GM23338 (cell line): ENCODE measurements at regions not wholly inside any gene's neighbourhood (a gene's known extent, or its start where the extent isn't known, plus 50 kb on each side); places are given as distances from the start of the nearest gene placed in this dataset.
"Not testable (repeated sequence)": the region's sequence is repeated elsewhere in the genome, so short reads cannot be mapped to it uniquely, and the experiment has no call there.

Experiments used
- CREB1 ChIP-seq: fragments of 250-450 bp; sonication (Bioruptor Pico); IDR thresholded peaks from 2 replicates; pipeline ENCODE4 v1.5.0; 2020; ENCODE audit warnings: low read depth, mild to moderate bottlenecking, moderate library complexity
- CTCF ChIP-seq, 2 experiments: fragments of 200-600 bp in 1 of 2; sonication (generic) in 1 of 2; conservative IDR thresholded peaks; 2 replicates each; pipeline versions ENCODE4 v1.5.1 to v1.6.1; 2016 to 2017; ENCODE audit warnings: antibody characterized with exemption in 2 of 2, low read depth in 2 of 2, mild to moderate bottlenecking in 2 of 2, moderate library complexity in 1 of 2
- ETS1 ChIP-seq: IDR thresholded peaks from 2 replicates; pipeline ENCODE4 v1.6.1; 2016; ENCODE audit warnings: antibody characterized with exemption
- EZH2 ChIP-seq: fragments of 200-600 bp; sonication (generic); IDR thresholded peaks from one replicate; pipeline ENCODE4 v1.8.0; 2017; ENCODE audit warnings: antibody characterized with exemption, mild to moderate bottlenecking, low read depth; ENCODE audit not compliant: unreplicated experiment
- EZH2phosphoT487 ChIP-seq: fragments of 200-600 bp; sonication (generic); IDR thresholded peaks from one replicate; pipeline ENCODE4 v1.8.1; 2018; ENCODE audit warnings: antibody characterized with exemption; ENCODE audit not compliant: unreplicated experiment
- JUNB ChIP-seq: IDR thresholded peaks from one replicate; pipeline ENCODE4 v1.6.1; 2016; ENCODE audit warnings: antibody characterized with exemption; ENCODE audit not compliant: unreplicated experiment
- NANOG ChIP-seq: IDR thresholded peaks from 2 replicates; pipeline ENCODE4 v1.6.1; 2016; ENCODE audit warnings: antibody characterized with exemption, borderline replicate concordance
- POLR2AphosphoS5 ChIP-seq: IDR thresholded peaks from 2 replicates; pipeline ENCODE4 v1.6.1; 2016; ENCODE audit warnings: antibody characterized with exemption, low read depth
- ZNF331 ChIP-seq: fragments of 250-450 bp; sonication (Bioruptor Pico); IDR thresholded peaks from 2 replicates; pipeline ENCODE4 v1.5.0; 2020; ENCODE audit warnings: low read depth, mild to moderate bottlenecking, moderate library complexity
- TF ChIP-seq, protein P1 (sequence below): IDR thresholded peaks from one replicate; pipeline ENCODE4 v1.6.1; 2018; ENCODE audit warnings: antibody characterized with exemption; ENCODE audit not compliant: unreplicated experiment

- not testable (repeated sequence) for TF ChIP-seq CTCF (conservative IDR thresholded peaks at IDR 0.05; ENCODE audit: low read depth in 2 of 2); CREB1 (CRISPR knock-in tag); EZH2; ETS1; POLR2AphosphoS5; ZNF331 (CRISPR knock-in tag); NANOG; EZH2phosphoT487; JUNB
- TF ChIP-seq, protein P1, sequence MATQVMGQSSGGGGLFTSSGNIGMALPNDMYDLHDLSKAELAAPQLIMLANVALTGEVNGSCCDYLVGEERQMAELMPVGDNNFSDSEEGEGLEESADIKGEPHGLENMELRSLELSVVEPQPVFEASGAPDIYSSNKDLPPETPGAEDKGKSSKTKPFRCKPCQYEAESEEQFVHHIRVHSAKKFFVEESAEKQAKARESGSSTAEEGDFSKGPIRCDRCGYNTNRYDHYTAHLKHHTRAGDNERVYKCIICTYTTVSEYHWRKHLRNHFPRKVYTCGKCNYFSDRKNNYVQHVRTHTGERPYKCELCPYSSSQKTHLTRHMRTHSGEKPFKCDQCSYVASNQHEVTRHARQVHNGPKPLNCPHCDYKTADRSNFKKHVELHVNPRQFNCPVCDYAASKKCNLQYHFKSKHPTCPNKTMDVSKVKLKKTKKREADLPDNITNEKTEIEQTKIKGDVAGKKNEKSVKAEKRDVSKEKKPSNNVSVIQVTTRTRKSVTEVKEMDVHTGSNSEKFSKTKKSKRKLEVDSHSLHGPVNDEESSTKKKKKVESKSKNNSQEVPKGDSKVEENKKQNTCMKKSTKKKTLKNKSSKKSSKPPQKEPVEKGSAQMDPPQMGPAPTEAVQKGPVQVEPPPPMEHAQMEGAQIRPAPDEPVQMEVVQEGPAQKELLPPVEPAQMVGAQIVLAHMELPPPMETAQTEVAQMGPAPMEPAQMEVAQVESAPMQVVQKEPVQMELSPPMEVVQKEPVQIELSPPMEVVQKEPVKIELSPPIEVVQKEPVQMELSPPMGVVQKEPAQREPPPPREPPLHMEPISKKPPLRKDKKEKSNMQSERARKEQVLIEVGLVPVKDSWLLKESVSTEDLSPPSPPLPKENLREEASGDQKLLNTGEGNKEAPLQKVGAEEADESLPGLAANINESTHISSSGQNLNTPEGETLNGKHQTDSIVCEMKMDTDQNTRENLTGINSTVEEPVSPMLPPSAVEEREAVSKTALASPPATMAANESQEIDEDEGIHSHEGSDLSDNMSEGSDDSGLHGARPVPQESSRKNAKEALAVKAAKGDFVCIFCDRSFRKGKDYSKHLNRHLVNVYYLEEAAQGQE = not testable (repeated sequence)
Measured at GRCh38 chr6:134569996-134570395, 252.1 kb upstream of the SGK1 start.
